NCI-H1417 (cell line): ENCODE measurements at regions not wholly inside any gene's neighbourhood (a gene's known extent, or its start where the extent isn't known, plus 50 kb on each side); places are given as distances from the start of the nearest gene placed in this dataset.

ENCODE experiments used
- DNase-seq, 3 experiments: peaks; one replicate each; lab custom pipeline; 2025; lab: John Stamatoyannopoulos, UW

DNA sequence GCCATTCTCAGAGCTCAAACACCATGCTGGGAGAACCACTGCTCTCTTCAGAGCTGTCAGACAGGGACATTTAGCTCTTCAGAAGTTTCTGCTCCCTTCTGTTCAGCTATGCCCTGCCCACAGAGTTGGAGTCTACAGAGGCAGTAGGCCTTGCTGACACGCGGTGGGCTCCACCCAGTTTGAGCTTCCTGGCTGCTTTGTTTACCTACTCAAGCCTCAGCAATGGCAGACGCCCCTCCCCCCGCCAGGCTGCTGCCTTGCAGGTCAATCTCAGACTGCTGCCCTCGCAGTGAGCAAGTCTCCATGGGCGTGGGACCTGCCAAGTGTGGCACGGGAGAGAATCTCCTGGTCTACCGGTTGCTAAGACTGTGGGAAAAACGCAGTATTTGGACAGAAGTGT, 93.8 kb upstream of the ZC3H12A start:
- DNase-seq = peak in 1 of 3 experiments; percentile 45

GRCh38 chr1:37387854-37388253, 86.5 kb upstream of the ZC3H12A start:
- peak in 1 of 3 experiments; percentile 19 for DNase-seq

DNA sequence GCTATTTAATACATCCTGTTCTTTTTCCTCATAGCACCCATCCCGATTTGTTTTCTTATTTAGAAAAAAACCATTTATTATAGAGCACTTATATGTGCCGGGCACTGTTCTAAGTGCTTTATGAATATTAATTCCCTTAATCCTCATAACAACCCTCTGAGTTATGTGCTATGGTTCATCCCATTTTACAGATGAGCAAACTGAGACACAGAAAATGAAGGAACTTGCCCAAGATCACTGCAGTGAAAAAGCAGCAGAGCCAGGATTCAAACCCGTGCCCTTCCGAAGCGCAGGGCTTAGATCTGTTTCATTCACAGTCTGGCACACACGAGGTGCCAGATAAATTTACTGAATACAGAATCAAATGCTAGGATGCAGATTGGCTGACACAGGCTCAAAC, 85.1 kb upstream of the ZC3H12A start:
- DNase-seq = no peak

DNA sequence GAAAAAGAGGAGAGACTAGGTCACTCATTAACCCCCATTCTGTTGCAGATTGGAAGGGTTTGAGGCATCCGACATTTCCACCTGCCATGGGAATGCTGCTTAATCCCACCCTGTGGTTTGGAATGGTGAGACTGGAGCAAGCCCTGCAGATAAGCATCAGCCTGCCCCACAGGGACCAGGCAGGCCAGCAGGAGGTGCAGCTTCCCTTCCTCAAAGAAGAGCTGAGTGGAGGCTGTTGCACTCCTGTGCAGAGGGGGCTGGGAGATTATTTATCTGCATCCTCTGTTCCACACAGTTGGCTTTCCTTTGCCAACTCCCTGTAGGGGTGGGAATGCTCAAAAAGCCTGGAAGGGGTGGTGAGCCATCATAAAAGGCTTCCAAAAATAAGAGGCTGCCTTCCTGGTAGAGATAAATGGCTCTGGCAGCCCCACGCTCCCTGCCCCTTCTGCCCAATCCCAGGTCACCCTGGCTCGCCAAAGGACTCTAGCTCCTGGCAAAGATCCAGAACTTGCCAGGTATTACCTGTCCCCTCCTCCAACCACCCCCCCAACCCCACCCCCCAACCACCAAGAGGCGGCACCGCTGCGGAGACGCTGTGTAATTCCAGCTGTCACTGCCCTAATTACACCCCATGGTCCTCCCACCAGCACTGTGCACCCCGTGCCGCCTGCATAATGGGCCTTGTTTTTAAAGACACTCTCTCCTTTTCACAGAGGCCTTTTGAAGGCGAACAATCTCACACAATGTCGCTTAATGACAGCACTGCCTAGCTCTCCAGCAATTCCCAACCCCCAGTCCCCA, 83.0 kb upstream of the ZC3H12A start:
- DNase-seq = peak; percentile 82 to 99 (median 94)

DNA sequence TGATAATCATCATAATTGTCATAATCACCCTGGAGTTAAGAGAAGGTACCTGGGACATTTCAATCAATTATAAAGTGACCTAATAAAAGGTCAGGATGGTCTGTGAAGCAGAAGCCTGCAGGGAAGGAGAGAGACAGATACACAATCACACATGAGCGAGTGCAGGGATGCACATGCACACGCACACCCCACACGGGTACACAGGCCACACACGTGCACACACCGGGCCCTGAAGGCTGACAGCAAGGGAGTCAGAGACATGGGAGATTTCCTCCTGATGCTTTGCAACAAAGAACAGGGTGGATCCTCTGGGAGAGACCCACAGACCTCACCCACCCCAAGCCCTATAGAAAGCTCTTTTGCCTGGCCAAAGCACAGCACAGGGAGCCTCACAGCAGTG, 82.3 kb upstream of the ZC3H12A start:
- peak in 1 of 3 experiments; percentile 92 for DNase-seq

DNA sequence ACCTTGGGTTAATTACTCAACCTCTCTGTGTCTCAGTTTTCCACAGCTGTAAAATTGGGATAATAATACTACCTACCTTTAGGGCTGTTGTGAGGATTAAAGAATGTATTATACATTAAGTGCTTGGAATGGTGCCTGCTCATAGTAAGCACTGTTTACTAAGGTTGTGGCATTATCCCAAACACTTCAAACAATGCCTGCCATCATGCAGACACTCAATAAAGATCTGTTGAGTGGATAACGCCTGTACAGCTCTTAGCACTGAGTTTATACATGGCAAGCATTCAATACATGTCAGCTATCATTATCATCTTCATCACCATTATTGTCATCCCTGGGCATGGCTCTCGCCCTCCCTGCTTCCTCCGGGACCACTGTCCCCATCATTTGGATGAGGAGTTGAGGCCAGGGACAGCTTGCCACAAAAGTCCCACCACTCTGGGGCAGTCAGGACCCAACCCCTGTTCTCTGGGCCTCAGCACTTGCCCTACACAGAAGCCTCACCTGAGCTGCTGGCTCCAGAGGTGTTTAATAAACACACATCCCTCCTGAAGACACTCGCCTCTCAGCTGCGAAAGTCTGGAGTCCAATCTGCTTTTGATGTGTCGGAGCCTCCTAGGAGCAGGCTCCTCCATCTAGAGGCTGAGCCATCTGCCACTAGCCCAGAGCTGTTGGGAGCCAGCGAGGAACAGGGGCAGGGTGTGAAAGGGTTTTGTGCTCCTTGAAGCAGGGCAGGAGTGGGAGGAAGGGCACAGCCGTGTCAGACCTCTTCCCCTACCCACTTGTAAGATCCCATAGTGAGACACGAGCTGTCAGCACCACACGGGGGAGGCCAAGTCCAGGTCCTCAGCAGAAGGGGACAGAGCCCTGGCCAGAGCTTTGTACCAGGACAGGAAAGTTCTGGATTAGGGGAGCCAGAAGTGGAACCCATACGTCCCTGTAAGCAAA, 80.9 kb upstream of the ZC3H12A start:
- peak; percentile 37 to 84 (median 60) for DNase-seq

DNA sequence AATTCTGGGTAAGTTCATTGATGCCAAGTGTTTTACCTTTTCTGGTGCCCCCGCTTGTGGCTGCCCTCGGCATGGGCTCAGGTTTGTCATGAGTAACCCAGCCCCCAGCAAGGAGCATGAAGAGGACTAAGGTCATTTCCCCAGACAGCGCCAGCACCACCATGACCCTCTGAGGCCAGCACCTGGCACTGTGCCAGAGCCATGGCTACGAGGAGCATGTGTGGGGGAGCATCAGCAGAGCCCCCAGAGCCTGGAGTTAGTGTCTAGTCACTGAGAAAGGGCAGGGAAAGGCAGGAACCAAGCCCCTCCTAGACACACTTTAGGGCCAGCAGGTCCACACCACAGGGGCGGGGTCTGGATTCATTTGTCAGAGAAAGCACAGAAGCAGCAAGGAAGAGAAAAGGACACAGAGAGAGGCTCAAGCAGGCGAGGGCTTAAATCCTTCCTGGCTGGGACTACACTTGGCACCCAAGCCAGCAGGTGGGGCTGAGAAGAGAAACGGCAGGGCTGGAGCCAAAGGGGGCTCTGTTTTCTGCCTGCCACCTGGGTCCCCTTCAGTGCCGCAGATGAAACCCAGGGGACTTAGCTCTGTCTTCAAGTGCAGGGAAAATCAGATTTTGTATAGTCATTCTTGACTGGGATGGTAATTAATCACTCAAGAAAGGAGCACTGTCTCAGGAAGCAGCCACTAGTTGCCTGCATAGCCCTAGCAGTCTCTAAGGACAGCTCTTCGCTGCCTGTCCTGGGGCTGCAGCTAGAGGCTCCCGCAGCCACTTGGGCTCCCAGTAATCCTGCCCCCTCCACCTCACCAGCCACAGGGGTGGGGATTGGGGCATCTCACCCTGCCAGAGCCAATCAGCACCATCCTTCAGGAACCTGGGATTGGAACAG, 79.6 kb upstream of the ZC3H12A start:
- peak; percentile 39 to 73 (median 69) for DNase-seq

DNA sequence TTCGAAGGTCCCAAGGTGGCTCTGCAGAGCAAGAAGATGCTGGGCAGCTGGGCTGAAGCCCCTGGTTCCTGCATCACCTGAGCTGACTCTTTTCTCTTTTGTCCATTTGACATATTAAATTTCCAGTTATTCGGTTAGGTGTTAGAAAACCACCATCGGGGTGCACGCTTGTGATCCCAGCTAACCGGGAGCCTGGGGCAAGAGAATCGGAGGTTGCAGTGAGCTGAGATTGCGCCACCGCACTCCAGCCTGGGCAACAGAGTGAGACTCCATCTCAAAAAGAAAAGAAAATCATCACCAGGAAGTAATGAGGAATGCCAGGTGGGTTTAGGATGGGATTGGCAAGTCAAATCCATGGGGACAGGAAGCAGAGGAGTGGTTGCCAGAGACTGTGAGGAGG, 76.3 kb upstream of the ZC3H12A start:
- no peak for DNase-seq

DNA sequence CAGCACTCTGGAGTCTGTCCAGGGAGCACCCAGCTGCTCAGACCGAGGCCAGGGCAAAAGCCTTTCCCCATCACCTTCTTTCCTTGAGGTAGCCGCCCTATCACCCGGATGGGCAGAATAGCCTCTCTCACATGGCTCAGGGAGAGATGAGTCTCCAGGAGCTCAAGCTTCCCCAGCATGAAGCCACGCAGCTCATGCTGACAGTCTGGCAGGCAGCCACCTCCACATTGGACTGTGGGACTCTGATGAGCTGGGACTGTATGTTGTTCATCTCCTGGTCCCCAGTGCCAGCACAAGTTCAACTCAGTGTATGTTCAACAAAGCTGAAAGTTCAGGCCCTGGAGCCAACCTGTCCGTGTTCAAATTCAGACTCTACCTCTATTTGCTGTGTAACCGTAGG, 75.2 kb upstream of the ZC3H12A start:
- DNase-seq = peak in 2 of 3 experiments; percentile 22 to 48

DNA sequence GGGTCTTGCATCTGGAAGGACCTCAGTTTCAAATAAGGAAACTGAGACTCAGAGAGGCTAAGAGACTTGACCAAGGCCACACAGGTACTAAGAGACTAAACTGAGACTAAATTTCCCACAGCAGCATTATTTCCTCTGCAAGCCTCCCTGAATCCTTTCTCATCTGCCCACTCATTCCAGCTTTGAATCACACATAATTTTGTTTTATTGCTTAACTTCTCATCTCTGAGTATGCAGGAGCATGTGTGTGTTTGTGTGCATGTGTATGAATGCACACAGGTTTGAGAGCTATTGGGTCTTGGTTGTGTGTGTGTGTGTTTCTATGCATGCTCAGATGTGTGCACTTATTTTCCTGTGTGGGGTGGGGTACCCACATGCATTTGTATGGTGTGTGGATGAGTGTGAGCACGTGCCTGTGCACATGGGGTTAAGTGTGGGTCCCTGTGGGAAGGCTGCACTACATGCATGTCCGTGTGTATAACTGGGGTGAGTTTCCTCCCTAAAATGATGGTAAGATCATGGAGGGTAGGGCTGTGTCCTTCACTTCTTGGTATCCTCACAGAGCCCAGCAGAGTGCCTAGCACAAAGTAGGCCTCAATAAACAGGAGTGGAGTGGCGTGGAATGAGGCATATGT, 74.4 kb upstream of the ZC3H12A start:
- no peak for DNase-seq

DNA sequence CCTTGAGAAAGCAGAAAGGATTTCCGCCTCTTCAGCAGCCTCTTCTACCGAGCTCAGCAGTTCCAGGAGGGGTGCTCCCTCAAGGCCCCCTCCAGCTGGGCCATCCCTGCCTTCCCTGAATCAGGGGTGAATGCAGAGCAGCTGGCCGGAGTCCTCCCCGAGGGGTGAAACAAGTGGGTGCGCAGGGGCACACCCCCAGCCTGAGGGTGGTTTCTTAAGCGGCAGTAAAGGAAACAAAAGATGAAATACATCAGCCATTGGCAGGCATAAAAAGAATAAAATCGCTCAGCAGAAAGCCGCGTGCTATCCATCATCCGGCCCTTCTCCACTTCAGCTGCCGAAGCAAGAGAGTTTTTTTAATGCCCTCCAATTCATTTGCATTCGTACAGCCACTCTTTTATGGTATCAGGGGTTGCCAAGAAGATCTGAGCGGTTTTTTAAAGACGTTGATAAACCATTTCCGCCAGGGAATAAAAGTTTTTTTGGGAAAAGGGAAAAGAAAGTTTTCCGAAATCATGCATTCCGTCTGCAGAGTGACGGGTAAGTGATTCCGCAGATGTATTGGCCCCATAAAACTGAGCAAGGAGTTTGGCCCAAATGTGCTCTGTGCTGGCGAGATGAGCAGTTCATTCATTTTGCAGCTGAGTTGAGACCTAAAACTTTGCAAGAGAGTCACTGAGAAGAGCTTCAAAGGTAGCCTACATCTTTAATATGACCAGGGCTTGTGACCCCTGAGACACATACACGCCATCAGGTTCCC, 73.7 kb upstream of the ZC3H12A start:
- peak in 1 of 3 experiments; percentile 41 for DNase-seq

DNA sequence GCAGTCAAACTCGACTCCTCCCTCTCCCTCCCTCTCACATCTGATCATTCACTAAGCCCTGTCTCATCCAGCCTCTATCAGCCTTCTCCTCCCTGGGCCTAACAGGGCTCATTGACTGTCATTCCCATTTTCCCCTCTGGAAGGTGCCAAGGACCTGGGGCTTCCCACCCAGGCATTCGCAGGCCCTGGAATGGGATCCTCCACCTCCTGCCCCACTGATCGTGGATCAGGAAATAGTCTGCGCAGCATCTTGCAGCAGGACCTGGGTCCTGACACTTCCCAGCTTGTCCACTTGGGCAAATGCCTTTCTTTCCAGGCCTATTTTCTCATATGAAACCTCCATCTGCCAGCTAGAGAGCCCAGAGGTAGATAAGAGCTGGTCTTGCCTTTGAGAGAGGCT, 71.2 kb upstream of the ZC3H12A start:
- no peak for DNase-seq

DNA sequence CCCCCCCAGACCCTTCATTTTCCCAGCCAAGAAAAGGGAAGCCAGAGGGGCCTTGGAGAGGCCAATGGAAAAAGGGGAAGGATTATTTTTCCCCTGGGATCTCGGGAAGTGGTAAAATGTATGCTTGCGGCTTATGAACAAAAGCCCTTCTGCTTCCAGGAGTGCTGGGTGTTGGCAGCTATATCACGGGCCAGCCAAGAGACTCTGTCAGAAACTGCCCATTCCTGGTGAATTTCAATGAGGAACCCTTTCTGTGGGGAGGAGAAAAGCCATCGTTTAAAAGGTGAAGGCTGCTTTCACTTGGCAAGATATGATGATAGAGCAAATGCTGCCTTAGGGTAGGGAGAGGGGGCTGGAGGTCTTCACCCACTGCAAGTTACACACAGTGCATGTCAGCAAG, 69.7 kb upstream of the ZC3H12A start:
- peak in 1 of 3 experiments; percentile 76 for DNase-seq

DNA sequence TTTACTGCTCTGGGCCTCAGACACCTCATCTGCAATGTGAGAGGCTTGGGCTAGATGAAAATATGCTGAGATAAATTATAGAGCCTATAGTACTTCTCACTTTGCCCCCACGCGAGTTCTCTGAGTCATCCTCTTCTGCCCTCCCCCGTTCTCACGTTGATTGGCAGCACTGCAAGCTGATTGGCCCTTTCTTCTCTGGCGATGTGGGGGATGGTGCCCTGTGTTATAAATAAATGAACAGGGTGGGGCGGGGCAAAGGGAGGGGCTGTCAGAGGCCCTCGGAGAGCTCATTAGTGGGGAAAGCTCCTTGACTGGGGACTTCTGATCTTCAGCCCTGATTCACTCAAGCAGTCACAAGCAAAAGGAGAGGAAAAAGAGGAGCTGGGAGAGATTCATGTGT, 64.3 kb upstream of the ZC3H12A start:
- DNase-seq = peak in 2 of 3 experiments; percentile 14 to 37

GRCh38 chr1:37410815-37411214, 63.6 kb upstream of the ZC3H12A start:
- no peak for DNase-seq

GRCh38 chr1:37415611-37416244, 58.7 kb upstream of the ZC3H12A start:
- DNase-seq = no peak

- no peak for DNase-seq
Observed at GRCh38 chr1:37420456-37420855, 53.9 kb upstream of the ZC3H12A start.

- no peak for DNase-seq
Observed at GRCh38 chr1:37423810-37424209, 50.6 kb upstream of the ZC3H12A start.

- no peak for DNase-seq
Observed at GRCh38 chr1:37424523-37424922, 49.9 kb upstream of the ZC3H12A start.
